GM19351 (cell line): ENCODE measurements at regions not wholly inside any gene's neighbourhood (a gene's known extent, or its start where the extent isn't known, plus 50 kb on each side); places are given as distances from the start of the nearest gene placed in this dataset.
"Not testable (repeated sequence)": the region's sequence is repeated elsewhere in the genome, so short reads cannot be mapped to it uniquely, and the experiment has no call there.

Source experiments
- ATAC-seq: cut with Tn5 transposase; IDR thresholded peaks from one replicate; pipeline ENCODE4 v1.9.1; 2021; ENCODE audit warnings: mild to moderate bottlenecking, moderate library complexity; ENCODE audit not compliant: unreplicated experiment

DNA sequence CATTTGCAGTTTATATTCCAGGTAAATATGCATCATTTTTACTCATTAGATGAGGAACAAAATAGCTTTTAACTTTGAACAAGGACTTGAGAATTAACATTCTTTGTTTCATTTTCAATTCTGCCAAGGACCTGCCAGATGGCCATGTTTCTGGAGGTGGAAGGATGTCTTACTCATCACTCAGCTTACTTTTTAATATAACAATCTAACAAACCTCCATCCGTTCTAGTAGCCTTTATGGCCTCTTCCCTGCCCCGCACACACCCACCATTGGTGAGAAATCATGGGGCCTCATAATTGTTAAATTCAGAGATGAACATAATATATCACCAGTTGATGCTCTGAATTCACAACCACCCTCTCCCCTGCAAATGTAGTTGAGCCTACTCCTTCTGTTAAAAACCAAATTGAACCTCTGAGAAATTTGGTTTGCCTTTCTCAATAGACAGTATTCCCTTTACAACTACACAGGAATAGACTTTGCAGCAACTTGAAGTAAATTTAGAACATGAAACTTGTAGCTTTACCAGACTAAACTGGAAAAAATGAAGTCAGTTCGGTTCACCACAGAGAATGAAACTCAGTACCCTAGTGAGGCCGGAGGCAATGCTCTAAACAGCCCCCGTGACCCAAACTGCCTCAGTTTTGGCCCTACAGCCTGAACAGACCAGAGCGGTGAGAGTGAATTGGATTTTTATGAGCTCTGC is 50.1 kb upstream of the ACSL4 start:
- ATAC-seq, result peak; percentile 92

GRCh38 chrX:109783701-109784079 is 50.6 kb upstream of the ACSL4 start:
- ATAC-seq, result no peak

- no peak for ATAC-seq
Measured at GRCh38 chrX:109785053-109785452, 52.0 kb upstream of the ACSL4 start.

DNA sequence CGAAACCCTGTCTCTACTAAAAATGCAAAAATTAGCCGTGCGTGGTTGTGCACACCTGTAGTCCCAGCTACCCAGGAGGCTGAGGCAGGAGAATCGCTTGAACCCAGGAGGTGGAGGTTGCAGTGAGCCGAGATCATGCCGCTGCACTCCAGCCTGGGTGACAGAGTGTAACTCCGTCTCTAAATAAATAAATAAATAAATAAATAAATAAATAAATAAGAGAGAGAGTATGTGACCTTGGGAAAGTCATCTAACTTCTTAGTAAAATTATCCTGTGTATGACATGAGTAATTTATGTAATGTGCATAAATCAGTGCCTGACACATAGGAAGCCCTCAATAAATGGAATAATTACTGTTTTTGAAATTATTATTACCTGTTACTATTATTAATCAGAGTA is 57.5 kb upstream of the ACSL4 start:
- not testable (repeated sequence) for ATAC-seq

DNA sequence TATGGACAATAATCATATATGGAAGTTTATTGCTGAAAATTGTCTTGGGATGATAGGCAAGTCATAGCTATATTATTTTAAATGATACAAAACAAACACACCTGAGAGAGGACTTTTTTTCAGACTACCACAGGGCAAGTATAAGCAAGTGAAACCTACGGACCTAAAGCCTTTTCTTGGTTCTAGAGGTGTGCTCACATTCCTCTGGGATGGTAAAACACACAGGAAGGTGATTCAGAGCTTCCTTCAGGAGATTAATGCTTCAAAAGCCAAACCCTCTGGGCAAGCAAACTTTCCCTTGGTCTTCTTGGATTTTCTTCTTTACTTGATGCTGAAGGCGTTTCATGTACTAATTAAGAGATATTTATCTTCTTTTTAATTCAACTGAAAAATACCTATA is 60.1 kb upstream of the ACSL4 start:
- no peak for ATAC-seq

DNA sequence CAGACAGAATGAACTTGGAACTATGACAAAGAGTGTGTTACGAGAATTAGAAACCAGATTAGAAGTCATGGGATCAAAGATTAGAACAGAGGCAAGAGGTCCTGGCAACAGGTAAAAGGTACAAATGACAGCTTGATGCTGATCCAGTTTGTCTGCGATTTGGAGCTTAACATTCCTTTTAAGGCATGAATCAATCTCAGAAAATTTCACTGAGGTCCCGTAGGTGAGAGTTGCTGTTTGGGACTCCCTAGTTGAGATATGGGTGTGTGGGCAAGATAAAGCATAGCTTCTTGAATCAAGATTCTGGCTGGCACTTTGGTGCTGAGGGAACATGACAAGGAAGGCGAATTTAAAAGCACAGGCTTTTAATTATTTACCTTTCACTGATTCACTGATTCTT is 62.6 kb upstream of the ACSL4 start:
- ATAC-seq, result no peak

DNA sequence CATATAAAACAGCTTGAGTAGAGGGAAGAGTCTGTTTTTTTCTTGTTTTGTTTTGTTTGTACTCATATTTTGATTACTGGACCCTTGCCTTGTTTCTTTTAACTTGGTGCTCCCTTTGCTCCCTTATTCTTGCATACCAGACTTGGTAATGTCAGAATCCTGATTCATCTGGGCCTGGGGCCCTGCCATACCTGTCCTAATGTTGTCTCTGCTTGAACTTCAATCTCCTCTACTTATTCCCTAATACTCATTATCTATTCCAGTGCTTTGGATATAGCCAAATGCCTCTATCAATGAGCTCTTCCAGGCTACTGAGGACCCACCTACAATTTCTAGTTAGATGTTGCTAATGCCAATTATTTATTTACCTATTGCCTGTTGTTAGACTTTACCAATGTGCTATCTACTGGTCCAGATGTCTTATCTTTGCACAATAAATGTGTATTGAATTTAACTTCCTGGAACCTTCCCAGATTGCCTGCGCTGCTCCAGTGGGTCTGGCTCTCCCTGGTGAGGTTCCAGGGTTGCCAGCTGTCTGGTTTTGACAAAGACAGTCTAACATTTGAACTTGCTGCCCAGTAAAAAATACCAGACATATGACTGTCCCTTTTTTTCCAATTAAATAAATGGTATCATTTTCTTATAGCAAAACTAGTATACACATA is 64.4 kb upstream of the ACSL4 start:
- ATAC-seq, result no peak

GRCh38 chrX:109812236-109812635 is 79.2 kb upstream of the ACSL4 start:
- ATAC-seq, result no peak

DNA sequence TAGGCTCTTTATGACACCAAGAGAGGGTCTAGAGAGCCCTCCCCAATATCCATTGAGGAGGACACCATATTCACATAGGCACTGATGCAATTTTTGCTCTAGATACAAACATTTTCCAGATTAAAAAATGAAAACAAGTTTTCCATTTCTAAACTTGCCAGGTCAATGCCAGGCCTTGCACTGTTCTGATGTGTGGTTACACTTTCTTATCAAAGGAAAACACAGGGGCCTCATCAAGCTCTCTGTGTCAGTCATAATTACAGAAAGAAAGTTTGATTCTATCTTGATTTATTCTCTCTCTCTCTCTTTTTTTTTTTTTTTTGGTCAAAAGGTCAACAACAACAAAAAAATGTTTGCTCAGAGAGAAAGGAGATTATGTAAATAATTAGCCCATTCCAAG is 80.2 kb upstream of the ACSL4 start:
- ATAC-seq, result no peak

- no peak for ATAC-seq
Measured at GRCh38 chrX:109818976-109819375, 85.9 kb upstream of the ACSL4 start.

DNA sequence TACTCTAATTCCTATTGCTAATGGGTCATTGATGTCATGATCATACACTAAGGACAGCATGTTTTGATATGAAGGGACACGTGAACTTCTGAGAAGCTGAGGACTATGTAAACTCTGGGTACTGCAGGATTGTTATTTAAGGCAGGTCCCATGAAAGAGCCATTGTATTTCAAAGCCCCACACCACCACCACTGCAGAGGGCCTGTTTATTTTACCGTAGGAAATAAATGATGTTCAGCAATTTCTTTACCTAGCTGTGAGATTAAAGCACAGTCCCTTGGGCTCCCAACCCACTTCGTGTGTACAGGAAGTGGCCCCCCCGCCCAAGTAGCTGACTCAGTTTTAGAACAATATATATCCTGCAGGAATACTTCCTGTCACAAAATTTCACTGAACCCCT is 89.8 kb upstream of the ACSL4 start:
- ATAC-seq, result no peak

GRCh38 chrX:109826954-109827708 is 94.1 kb upstream of the ACSL4 start:
- ATAC-seq, result no peak

DNA sequence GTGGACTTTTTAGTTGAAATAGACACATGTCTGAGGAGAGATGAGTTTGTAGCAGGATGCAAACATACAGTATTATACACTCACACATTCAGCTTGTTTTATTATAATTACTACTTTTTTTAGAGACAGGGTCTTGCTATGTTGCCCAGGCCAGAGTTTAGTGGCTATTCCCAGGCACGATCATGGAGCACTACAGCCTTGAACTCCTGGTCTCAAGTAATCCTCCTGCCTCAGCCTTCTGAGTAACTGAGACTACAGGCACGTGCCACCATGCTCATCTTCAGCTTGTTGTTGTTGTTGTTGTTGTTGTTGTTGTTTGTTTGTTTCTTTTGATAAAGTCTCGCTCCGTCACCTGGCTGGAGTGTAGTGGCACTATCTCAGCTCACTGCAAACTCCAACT is 94.7 kb upstream of the ACSL4 start:
- no peak for ATAC-seq

DNA sequence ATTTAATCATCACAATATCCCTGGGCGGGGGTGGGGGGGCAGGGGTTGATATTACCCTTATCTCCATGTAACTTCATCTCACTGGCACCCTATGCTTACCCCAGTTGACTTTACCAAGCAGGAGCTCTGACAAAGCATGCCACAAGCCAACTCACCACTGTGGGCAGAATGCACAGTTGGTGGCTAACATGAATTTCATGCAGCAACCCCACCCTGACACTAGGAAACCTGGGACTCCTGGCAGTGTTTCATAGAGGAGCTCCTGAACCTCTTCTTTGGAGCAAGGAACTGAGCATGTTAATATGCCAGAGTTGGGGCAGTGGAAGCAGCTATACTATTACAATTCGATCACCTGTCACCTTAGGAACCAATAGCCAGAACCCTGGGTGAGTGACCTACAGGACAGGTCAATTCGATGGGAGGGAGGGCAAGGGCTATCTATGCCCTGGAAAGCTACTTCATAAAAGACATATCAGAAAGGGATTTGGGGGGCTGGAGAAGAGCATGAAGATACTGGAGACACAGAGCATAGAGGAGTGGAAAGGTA is 97.2 kb upstream of the ACSL4 start:
- peak; percentile 6 for ATAC-seq

GRCh38 chrX:109830704-109831206 is 97.7 kb upstream of the ACSL4 start:
- peak; percentile 54 for ATAC-seq

DNA sequence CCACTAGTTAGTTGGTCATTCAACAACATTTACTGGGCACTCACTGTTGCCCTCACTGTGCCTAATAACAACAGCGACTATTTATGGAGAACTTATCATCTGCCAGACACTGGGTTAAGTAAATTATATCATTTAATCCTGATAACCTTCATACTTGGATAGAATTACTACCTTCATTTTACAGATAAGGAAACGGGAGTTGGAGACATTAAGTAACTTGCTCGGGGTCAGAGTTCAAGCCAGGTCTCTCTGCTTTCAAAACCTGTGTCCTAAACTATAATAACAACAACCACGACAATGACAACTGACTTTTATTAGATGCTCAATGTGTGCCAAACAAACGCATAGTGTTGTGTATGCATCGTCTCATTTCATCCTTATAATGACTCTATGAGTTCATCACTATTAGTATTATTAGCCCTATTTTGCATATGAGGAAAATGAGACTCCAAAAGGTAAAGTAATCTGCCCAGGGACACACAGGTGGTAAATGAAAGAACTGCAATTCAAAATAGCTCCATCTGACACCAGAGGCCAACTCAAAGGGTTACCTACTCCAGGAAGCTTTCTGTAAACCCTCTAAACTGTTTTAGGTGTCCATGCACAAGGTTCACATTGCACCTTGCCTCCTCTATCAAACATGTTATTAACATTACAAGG is 98.4 kb upstream of the ACSL4 start:
- ATAC-seq, result peak; percentile 58

GRCh38 chrX:109839694-109840567 is 106.9 kb upstream of the ACSL4 start:
- no peak for ATAC-seq

DNA sequence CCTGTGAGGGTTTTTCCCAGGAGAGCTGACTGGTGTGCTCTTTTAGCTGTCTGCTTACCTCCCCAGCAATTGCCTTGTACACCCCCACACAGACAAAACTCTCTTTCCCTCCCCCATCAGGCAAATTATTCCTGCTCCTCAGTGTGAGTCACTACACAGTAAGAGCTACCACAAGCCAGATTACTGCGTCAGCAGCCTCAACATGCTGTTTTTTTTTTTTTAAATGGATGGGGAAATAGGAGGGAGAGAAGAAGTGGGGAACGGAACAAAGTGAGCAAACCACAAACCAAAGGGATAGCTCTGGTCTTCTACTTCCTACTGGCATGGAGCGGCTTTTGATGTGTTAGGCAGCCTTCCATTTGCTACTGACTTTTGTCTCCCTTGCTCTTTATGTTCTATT is 107.5 kb upstream of the ACSL4 start:
- ATAC-seq, result no peak

DNA sequence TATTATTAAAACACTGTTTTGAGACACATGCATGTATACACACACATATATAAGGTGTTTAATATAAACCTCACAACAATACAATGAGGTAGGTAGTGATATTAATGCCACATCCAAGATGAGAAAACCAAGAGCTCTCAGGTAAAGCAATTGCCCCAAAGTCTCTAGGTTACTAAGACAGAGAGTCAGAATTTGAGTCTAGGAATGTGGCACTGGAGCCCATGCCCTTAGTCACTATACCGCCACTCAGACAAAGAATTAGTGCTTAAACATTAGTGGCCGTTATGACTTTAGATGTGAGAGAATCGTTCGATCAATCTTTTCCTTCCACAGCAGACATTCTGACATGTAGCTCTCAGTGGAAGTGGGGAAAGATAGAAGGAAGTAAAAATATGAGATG is 108.2 kb upstream of the ACSL4 start:
- ATAC-seq, result no peak
